GM21390 (cell line): ENCODE measurements at regions not wholly inside any gene's neighbourhood (a gene's known extent, or its start where the extent isn't known, plus 50 kb on each side); places are given as distances from the start of the nearest gene placed in this dataset.

ENCODE experiments used
- ATAC-seq: cut with Tn5 transposase; IDR thresholded peaks from one replicate; pipeline ENCODE4 v1.9.1; 2021; ENCODE audit not compliant: unreplicated experiment

- ATAC-seq, result no peak
These were observed 105.3 kb upstream of the FAM20A start for GRCh38 chr17:68706356-68706920.

GRCh38 chr17:68705714-68706076 is 104.5 kb upstream of the FAM20A start:
- no peak for ATAC-seq

- ATAC-seq, result no peak
These were observed 103.9 kb upstream of the FAM20A start for GRCh38 chr17:68704871-68705713.

- ATAC-seq, result no peak
These were observed 99.9 kb upstream of the FAM20A start for GRCh38 chr17:68701046-68701445.

- ATAC-seq, result no peak
These were observed 99.3 kb upstream of the FAM20A start for GRCh38 chr17:68700421-68700820.

- no peak for ATAC-seq
These were observed 98.8 kb upstream of the FAM20A start for GRCh38 chr17:68699936-68700335.

GRCh38 chr17:68698746-68699145 is 97.6 kb upstream of the FAM20A start:
- no peak for ATAC-seq

GRCh38 chr17:68697850-68698361 is 96.7 kb upstream of the FAM20A start:
- ATAC-seq, result no peak

- ATAC-seq, result no peak
These were observed 94.5 kb upstream of the FAM20A start for GRCh38 chr17:68695659-68696058.

- no peak for ATAC-seq
These were observed 93.8 kb upstream of the FAM20A start for GRCh38 chr17:68694791-68695485.

- no peak for ATAC-seq
These were observed 92.7 kb upstream of the FAM20A start for GRCh38 chr17:68693896-68694295.

GRCh38 chr17:68693466-68693865 is 92.3 kb upstream of the FAM20A start:
- ATAC-seq, result no peak

GRCh38 chr17:68686108-68686988 is 85.2 kb upstream of the FAM20A start:
- no peak for ATAC-seq

GRCh38 chr17:68684949-68685357 is 83.8 kb upstream of the FAM20A start:
- no peak for ATAC-seq

- no peak for ATAC-seq
These were observed 81.7 kb upstream of the FAM20A start for GRCh38 chr17:68682903-68683302.

- ATAC-seq, result no peak
These were observed 78.7 kb upstream of the FAM20A start for GRCh38 chr17:68679882-68680281.

GRCh38 chr17:68676856-68677255 is 75.7 kb upstream of the FAM20A start:
- no peak for ATAC-seq

GRCh38 chr17:68675723-68676122 is 74.6 kb upstream of the FAM20A start:
- no peak for ATAC-seq

- ATAC-seq, result no peak
These were observed 73.1 kb upstream of the FAM20A start for GRCh38 chr17:68674029-68674925.
